ENCODE measurements at regions not wholly inside any gene's neighbourhood (a gene's known extent, or its start where the extent isn't known, plus 50 kb on each side); places are given as distances from the start of the nearest gene placed in this dataset.

DNA sequence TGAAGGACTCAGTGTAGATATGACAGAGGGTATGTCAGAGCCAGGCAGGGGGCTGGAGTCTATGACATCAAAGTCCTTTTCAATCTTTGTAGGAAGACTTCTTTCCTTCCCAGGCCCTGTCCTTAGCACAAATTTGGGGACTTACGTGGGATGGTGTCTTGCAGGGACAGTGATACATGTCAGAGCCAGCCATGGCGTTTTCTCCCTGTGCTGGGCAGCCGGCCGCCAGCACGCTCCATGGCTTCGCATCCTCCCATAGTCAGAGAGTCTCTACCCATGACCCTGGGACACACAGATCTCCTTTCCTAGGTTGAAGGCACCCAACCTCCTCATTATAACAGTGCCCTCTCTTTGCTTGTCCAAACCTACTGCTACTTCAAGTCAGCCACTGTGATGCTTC is 156.9 kb upstream of the MYCN start:
- Histone ChIP-seq H3K4me1 (ENCODE audit: low read depth, poor library complexity, severe bottlenecking) (no peaks in the 10 kb centered on the region), H3K79me2 (ENCODE audit: insufficient read depth, low read depth) (no peaks in the 10 kb centered on the region), H3K9ac (no peak overlapping the region), H3K27ac (no peak overlapping the region), H3K4me3 (IDR thresholded peaks at IDR 0.05; ENCODE audit: insufficient read depth, low read depth, low read length) (no peak overlapping the region), H2AFZ (ENCODE audit: low read depth) (no peak overlapping the region), H4K20me1 (ENCODE audit: insufficient read depth) (no peaks in the 10 kb centered on the region), H3K36me3 (ENCODE audit: insufficient read depth) (no peaks in the 10 kb centered on the region), H3K4me2 (no peak overlapping the region), H3K27me3 (ENCODE audit: insufficient read depth, low read depth) (no peaks in the 10 kb centered on the region)
- TF ChIP-seq, protein P1, sequence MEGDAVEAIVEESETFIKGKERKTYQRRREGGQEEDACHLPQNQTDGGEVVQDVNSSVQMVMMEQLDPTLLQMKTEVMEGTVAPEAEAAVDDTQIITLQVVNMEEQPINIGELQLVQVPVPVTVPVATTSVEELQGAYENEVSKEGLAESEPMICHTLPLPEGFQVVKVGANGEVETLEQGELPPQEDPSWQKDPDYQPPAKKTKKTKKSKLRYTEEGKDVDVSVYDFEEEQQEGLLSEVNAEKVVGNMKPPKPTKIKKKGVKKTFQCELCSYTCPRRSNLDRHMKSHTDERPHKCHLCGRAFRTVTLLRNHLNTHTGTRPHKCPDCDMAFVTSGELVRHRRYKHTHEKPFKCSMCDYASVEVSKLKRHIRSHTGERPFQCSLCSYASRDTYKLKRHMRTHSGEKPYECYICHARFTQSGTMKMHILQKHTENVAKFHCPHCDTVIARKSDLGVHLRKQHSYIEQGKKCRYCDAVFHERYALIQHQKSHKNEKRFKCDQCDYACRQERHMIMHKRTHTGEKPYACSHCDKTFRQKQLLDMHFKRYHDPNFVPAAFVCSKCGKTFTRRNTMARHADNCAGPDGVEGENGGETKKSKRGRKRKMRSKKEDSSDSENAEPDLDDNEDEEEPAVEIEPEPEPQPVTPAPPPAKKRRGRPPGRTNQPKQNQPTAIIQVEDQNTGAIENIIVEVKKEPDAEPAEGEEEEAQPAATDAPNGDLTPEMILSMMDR (conservative IDR thresholded peaks at IDR 0.05; ENCODE audit: low read depth, low read length) = no peak

DNA sequence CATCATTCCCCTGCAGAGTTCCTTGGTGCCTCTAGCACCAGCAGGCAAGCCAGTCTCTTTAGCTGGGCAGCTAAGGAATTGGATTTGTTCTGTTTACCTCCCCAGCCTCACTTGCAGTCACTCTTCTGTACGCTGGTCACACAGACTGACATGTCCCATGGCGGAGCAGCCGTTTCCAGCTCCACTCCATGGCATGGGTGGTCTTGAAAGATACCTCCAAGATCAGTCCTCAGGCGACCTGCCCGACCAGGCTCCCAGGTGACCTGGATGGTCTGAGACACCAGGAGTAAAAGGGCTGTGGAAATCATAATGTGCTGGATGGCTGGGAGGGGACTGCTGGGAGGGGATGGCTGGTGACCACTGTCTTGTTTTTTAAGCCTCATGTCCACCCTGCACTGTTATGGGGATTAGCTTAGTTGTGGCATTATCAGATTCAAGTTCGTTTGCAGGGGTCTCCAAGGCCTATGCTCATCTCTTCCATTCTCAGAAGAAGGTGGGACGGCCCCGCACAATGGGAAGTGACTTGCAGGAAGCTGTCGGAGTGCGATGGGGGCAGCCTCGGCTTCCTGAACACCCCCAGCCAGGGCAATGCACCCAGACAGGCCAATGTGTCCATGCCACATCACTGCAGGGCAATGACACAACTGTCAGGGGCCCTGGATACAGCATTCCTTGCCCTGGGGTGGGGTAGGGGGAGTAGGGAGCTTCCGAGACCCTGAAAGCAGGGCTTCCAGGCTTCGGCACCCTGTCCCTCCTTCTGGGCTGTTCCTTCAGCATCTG is 156.1 kb upstream of the MYCN start:
- no peaks in the 10 kb centered on the region for H3K27me3 ChIP-seq (ENCODE audit: insufficient read depth, low read depth)

DNA sequence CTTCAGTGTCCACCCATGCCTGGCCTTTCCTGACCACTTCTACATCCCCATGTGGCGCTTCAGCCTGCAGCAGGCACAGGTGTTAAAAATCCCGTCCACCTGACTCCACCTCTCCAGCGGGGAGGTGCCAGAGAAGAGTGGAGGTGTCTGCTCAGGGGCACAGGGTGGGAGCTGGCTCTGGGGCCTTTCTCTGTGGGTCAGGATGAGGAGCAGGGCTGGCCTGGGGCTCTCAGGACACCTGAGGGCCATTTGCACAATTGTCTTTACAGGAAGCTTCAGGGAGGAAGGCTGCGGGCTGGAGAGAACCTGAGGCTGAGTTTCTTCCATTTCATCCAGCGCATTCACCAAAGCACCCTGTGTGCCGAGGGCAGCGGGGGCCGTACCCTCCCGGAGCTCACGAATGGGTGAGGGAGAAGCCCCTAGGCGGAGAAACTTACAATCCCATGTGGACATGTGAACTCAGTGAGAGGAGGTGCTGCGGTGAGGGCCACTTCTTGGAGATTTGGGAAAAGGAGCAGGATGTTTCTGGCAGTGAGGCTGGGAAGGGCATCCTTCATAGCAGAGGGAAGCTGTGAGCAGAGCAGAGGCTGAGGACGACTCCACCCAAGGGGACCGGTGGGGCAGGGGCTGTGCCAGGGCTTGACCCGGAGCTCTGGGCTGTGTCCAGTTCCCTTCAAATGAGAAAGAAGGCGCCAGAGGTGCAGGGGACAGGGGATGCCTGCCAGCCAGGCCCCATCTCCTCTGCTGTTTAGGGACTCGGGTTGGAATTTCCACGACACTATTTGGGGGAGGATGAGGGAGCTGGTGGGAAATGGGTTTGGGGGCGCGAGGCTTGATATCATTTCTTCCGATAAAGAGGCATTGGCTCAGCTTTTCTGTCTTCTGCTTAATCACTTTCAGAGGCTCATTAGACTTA is 155.2 kb upstream of the MYCN start:
- Histone ChIP-seq H3K36me3 (ENCODE audit: insufficient read depth) (no peaks in the 10 kb centered on the region), H3K4me3 (IDR thresholded peaks at IDR 0.05; ENCODE audit: insufficient read depth, low read depth, low read length) (no peak overlapping the region), H3K79me2 (ENCODE audit: insufficient read depth, low read depth) (no peaks in the 10 kb centered on the region), H3K27ac (no peak overlapping the region), H3K4me2 (no peak overlapping the region), H2AFZ (ENCODE audit: low read depth) (no peak overlapping the region), H3K9ac (no peak overlapping the region), H4K20me1 (ENCODE audit: insufficient read depth) (no peaks in the 10 kb centered on the region), H3K4me1 (ENCODE audit: low read depth, poor library complexity, severe bottlenecking) (no peaks in the 10 kb centered on the region), H3K27me3 (ENCODE audit: insufficient read depth, low read depth) (no peaks in the 10 kb centered on the region)
- TF ChIP-seq, protein P1 (conservative IDR thresholded peaks at IDR 0.05; ENCODE audit: low read depth, low read length) = no peak

More for the DNA sequence above, 156.1 kb upstream of the MYCN start:
- Histone ChIP-seq H3K27ac (no peak overlapping the region), H3K9ac (no peak overlapping the region), H3K36me3 (ENCODE audit: insufficient read depth) (no peaks in the 10 kb centered on the region), H3K4me2 (no peak overlapping the region), H3K79me2 (ENCODE audit: insufficient read depth, low read depth) (no peaks in the 10 kb centered on the region), H4K20me1 (ENCODE audit: insufficient read depth) (no peaks in the 10 kb centered on the region), H3K4me3 (IDR thresholded peaks at IDR 0.05; ENCODE audit: insufficient read depth, low read depth, low read length) (no peak overlapping the region), H2AFZ (ENCODE audit: low read depth) (no peak overlapping the region), H3K4me1 (ENCODE audit: low read depth, poor library complexity, severe bottlenecking) (no peaks in the 10 kb centered on the region)
- TF ChIP-seq, protein P1 (conservative IDR thresholded peaks at IDR 0.05; ENCODE audit: low read depth, low read length) = no peak

DNA sequence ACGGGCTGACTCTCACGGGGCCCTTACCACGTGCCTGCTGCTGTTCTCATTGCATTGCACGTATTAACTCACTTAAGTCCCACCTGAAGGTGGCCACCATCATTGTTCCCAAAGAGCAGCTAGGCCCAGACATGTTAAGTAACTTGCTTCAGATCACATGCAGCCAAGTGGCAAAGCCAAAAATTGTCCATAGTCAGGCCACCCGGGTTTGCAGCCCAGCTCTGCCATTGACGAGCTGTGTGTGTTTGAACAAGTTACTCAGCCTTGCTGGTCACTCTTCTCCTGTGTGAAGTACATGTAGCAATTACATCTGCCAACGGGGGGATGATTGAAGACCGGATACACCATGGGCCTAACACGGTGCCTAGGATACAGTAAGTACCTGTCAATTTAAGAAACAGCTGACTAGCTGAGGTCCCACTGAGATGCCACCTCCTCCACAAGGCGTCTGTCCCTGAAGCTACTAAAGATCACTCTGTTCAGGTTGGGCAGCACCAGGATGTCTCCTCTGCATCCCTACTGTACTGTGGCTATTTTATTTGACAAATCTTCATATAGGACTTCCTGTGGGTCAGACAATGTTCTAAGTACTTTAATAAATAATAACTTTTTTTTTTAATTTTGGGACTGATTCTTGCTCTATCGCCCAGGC is 154.2 kb upstream of the MYCN start:
- H2AFZ ChIP-seq (ENCODE audit: low read depth) = no peak overlapping the region
- no peaks in the 10 kb centered on the region for H3K4me1 ChIP-seq (ENCODE audit: low read depth, poor library complexity, severe bottlenecking)
- H3K27me3 ChIP-seq (ENCODE audit: insufficient read depth, low read depth) = no peaks in the 10 kb centered on the region
- no peak overlapping the region for H3K4me2 ChIP-seq
- TF ChIP-seq, protein P1 (conservative IDR thresholded peaks at IDR 0.05; ENCODE audit: low read depth, low read length) = no peak
- H3K4me3 ChIP-seq (IDR thresholded peaks at IDR 0.05; ENCODE audit: insufficient read depth, low read depth, low read length) = no peak overlapping the region
- no peaks in the 10 kb centered on the region for H4K20me1 ChIP-seq (ENCODE audit: insufficient read depth)
- H3K79me2 ChIP-seq (ENCODE audit: insufficient read depth, low read depth) = no peaks in the 10 kb centered on the region
- no peak overlapping the region for H3K9ac ChIP-seq
- H3K36me3 ChIP-seq (ENCODE audit: insufficient read depth) = no peaks in the 10 kb centered on the region
- no peak overlapping the region for H3K27ac ChIP-seq

All from KMS-11 (cell line).